Stimulated activated CD8-positive, alpha-beta memory T cell treated with anti-CD3 and anti-CD28 coated beads, Interleukin-4, amount 100 ng/mL, for 48 hours (primary cell): ENCODE measurements at regions not wholly inside any gene's neighbourhood (a gene's known extent, or its start where the extent isn't known, plus 50 kb on each side); places are given as distances from the start of the nearest gene placed in this dataset.

Experiments
- DNase-seq: peaks from one replicate; pipeline ENCODE4 v3.0.0-alpha.2; 2020

- no peak for DNase-seq
Observed at GRCh38 chr16:64450177-64450576, 671.7 kb downstream of the CDH11 start.

GRCh38 chr16:64449506-64449905 lies 672.4 kb downstream of the CDH11 start:
- no peak for DNase-seq

GRCh38 chr16:64445649-64446048 lies 676.2 kb downstream of the CDH11 start:
- DNase-seq = no peak

- no peak for DNase-seq
Observed at GRCh38 chr16:64445245-64445644, 676.6 kb downstream of the CDH11 start.

- DNase-seq = no peak
Observed at GRCh38 chr16:64440421-64440831, 681.4 kb downstream of the CDH11 start.

- no peak for DNase-seq
Observed at GRCh38 chr16:64440005-64440404, 681.9 kb downstream of the CDH11 start.

- no peak for DNase-seq
Observed at GRCh38 chr16:64437706-64438324, 684.0 kb downstream of the CDH11 start.

- no peak for DNase-seq
Observed at GRCh38 chr16:64434526-64435069, 687.3 kb downstream of the CDH11 start.

- no peak for DNase-seq
Observed at GRCh38 chr16:64428463-64429113, 693.3 kb downstream of the CDH11 start.

GRCh38 chr16:64426131-64426666 lies 695.7 kb downstream of the CDH11 start:
- DNase-seq = no peak

- DNase-seq = no peak
Observed at GRCh38 chr16:64425381-64425780, 696.5 kb downstream of the CDH11 start.

GRCh38 chr16:64422259-64422658 lies 699.6 kb downstream of the CDH11 start:
- no peak for DNase-seq

- no peak for DNase-seq
Observed at GRCh38 chr16:64421515-64421914, 700.3 kb downstream of the CDH11 start.

GRCh38 chr16:64419832-64420231 lies 702.0 kb downstream of the CDH11 start:
- DNase-seq = no peak

- no peak for DNase-seq
Observed at GRCh38 chr16:64417711-64418227, 704.1 kb downstream of the CDH11 start.

GRCh38 chr16:64416216-64417005 lies 705.5 kb downstream of the CDH11 start:
- no peak for DNase-seq

GRCh38 chr16:64412578-64413280 lies 709.1 kb downstream of the CDH11 start:
- no peak for DNase-seq

GRCh38 chr16:64410306-64410705 lies 711.6 kb downstream of the CDH11 start:
- DNase-seq = no peak

- no peak for DNase-seq
Observed at GRCh38 chr16:64409783-64410210, 712.1 kb downstream of the CDH11 start.

GRCh38 chr16:64408699-64409098 lies 713.2 kb downstream of the CDH11 start:
- no peak for DNase-seq

GRCh38 chr16:64406770-64407181 lies 715.1 kb downstream of the CDH11 start:
- DNase-seq = no peak

- no peak for DNase-seq
Observed at GRCh38 chr16:64403352-64403751, 718.5 kb downstream of the CDH11 start.

GRCh38 chr16:64398793-64399192 lies 723.1 kb downstream of the CDH11 start:
- DNase-seq = no peak
